ENCODE measurements at regions not wholly inside any gene's neighbourhood (a gene's known extent, or its start where the extent isn't known, plus 50 kb on each side); places are given as distances from the start of the nearest gene placed in this dataset.

- TF ChIP-seq POLR2A (IDR thresholded peaks at IDR 0.05; ENCODE audit: low read length) (no peak), GATA1 (IDR thresholded peaks at IDR 0.05; ENCODE audit: low read depth, low read length) (no peak)
- DNase-seq: no peak
Measured at GRCh38 chr11:47908198-47908597, 60.0 kb upstream of the NUP160 start.

- no peak for TF ChIP-seq GATA1 (IDR thresholded peaks at IDR 0.05; ENCODE audit: low read depth, low read length)
- no peak for TF ChIP-seq POLR2A (IDR thresholded peaks at IDR 0.05; ENCODE audit: low read length)
- DNase-seq: no peak
Measured at GRCh38 chr11:47907499-47907898, 59.3 kb upstream of the NUP160 start.

- TF ChIP-seq GATA1 (IDR thresholded peaks at IDR 0.05; ENCODE audit: low read depth, low read length): no peak
- TF ChIP-seq POLR2A (IDR thresholded peaks at IDR 0.05; ENCODE audit: low read length): no peak
- DNase-seq: no peak
Measured at GRCh38 chr11:47906066-47906465, 57.9 kb upstream of the NUP160 start.

- DNase-seq: no peak
- TF ChIP-seq GATA1 (IDR thresholded peaks at IDR 0.05; ENCODE audit: low read depth, low read length) (no peak), POLR2A (IDR thresholded peaks at IDR 0.05; ENCODE audit: low read length) (no peak)
Measured at GRCh38 chr11:47905358-47906059, 57.4 kb upstream of the NUP160 start.

GRCh38 chr11:47904808-47905207 is 56.7 kb upstream of the NUP160 start:
- no peak for TF ChIP-seq POLR2A (IDR thresholded peaks at IDR 0.05; ENCODE audit: low read length)
- no peak for TF ChIP-seq GATA1 (IDR thresholded peaks at IDR 0.05; ENCODE audit: low read depth, low read length)
- no peak for DNase-seq

GRCh38 chr11:47904048-47904447 is 55.9 kb upstream of the NUP160 start:
- TF ChIP-seq GATA1 (IDR thresholded peaks at IDR 0.05; ENCODE audit: low read depth, low read length) (no peak), POLR2A (IDR thresholded peaks at IDR 0.05; ENCODE audit: low read length) (no peak)
- DNase-seq: no peak

- no peak for DNase-seq
- no peak for TF ChIP-seq GATA1 (IDR thresholded peaks at IDR 0.05; ENCODE audit: low read depth, low read length)
- no peak for TF ChIP-seq POLR2A (IDR thresholded peaks at IDR 0.05; ENCODE audit: low read length)
Measured at GRCh38 chr11:47899801-47900200, 51.7 kb upstream of the NUP160 start.
